MM.1S (cell line): ENCODE measurements at regions not wholly inside any gene's neighbourhood (a gene's known extent, or its start where the extent isn't known, plus 50 kb on each side); places are given as distances from the start of the nearest gene placed in this dataset.

ENCODE experiments used
- EZH2 ChIP-seq: fragments of 300-600 bp; sonication (generic); optimal IDR thresholded peaks from 2 replicates; pipeline ENCODE3; 2017; ENCODE audit warnings: low read depth, mild to moderate bottlenecking, antibody characterized with exemption, low read length, mixed read lengths
- EZH2phosphoT487 ChIP-seq: fragments of 300-600 bp; sonication (generic); IDR thresholded peaks from 2 replicates; pipeline ENCODE4 v1.6.1; 2018; ENCODE audit warnings: antibody characterized with exemption, low read length
- TF ChIP-seq, protein P1 (sequence below): fragments of 300-600 bp; sonication (generic); IDR thresholded peaks from 2 replicates; pipeline ENCODE4 v1.5.1; 2016; ENCODE audit warnings: antibody characterized with exemption, low read length, mixed read lengths

DNA sequence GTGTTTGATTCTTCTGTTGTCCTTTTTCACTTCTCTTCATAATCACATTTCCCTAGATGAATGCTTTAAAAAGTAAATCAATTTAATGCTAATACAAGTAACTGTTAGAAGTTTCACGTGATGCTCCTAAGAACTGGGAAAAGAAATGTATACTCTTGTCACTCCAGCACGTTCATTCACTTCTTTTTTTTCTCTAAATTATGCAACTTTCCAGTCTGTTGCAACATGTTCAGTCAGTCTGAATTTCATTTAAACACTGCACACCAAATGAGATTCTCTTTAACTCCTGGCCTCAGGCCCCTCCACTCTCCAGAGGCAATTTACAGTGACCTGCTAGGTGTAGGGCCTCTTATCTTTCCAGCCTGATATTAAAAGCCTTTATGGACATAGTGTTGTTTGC lies 321.9 kb downstream of the HS3ST1 start:
- TF ChIP-seq EZH2: no peak
- TF ChIP-seq, protein P1, sequence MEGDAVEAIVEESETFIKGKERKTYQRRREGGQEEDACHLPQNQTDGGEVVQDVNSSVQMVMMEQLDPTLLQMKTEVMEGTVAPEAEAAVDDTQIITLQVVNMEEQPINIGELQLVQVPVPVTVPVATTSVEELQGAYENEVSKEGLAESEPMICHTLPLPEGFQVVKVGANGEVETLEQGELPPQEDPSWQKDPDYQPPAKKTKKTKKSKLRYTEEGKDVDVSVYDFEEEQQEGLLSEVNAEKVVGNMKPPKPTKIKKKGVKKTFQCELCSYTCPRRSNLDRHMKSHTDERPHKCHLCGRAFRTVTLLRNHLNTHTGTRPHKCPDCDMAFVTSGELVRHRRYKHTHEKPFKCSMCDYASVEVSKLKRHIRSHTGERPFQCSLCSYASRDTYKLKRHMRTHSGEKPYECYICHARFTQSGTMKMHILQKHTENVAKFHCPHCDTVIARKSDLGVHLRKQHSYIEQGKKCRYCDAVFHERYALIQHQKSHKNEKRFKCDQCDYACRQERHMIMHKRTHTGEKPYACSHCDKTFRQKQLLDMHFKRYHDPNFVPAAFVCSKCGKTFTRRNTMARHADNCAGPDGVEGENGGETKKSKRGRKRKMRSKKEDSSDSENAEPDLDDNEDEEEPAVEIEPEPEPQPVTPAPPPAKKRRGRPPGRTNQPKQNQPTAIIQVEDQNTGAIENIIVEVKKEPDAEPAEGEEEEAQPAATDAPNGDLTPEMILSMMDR: no peak
- TF ChIP-seq EZH2phosphoT487: no peak
